GM21360 (cell line): ENCODE measurements at regions not wholly inside any gene's neighbourhood (a gene's known extent, or its start where the extent isn't known, plus 50 kb on each side); places are given as distances from the start of the nearest gene placed in this dataset.

ENCODE experiments used
- ATAC-seq: cut with Tn5 transposase; IDR thresholded peaks from one replicate; pipeline ENCODE4 v1.9.1; 2021; ENCODE audit warnings: mild to moderate bottlenecking, moderate library complexity; ENCODE audit not compliant: unreplicated experiment

DNA sequence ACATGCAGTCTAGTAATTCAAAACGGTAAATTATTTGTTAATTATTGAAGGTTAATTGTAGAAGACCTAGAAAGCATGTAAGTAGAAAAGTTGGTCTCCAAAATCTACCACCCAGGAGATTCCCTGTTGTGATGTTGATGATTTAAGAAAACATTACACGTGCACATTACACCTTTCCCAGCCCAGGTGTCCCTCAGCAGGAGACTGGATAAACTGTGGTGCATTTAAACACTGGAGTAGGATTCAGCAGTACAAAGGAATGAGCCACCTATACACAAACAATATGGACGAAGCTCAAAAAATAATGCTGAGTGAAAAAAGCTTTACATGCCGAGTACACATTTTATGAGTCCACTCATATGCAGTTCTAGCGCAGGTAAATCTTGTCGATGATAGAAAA, 109.0 kb upstream of the STARD3NL start:
- no peak for ATAC-seq

- no peak for ATAC-seq
These were observed 107.3 kb upstream of the STARD3NL start for GRCh38 chr7:38070718-38071117.

DNA sequence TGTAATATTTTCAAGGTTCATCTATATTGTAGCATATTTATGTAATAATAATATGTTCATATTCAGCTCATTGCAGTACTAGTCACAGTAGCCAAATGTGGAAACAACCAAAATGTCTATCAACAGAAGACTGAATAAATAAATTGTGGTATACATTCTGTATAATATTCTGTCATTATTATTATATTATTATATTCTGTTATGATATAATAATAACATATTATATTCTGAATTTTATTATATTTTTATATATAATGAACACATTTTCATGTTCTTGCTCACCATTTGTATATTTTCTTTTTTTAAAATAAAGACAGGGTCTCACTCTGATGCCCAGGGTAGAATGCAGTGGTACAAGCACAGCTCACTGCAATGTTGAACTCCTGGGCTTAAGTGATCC, 91.2 kb upstream of the STARD3NL start:
- ATAC-seq: no peak

DNA sequence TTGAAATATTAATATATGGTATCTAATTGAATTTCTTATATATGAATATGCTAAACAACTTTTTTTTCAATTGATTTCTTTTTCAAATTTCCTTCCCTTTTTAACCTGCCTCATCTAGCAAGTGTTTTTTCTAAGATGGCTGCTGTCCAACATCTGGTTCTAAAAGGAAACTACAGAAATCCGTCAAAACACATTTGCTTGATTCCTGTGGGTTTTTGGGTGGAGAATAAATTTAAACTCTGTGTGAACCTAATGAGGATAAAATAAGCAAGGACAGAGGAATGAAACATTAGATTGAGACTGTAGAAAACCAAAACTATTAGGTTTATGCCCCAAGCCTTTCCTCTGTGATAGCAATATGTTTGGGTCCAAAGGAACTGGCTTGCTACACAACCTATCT, 75.5 kb upstream of the STARD3NL start:
- ATAC-seq: no peak

DNA sequence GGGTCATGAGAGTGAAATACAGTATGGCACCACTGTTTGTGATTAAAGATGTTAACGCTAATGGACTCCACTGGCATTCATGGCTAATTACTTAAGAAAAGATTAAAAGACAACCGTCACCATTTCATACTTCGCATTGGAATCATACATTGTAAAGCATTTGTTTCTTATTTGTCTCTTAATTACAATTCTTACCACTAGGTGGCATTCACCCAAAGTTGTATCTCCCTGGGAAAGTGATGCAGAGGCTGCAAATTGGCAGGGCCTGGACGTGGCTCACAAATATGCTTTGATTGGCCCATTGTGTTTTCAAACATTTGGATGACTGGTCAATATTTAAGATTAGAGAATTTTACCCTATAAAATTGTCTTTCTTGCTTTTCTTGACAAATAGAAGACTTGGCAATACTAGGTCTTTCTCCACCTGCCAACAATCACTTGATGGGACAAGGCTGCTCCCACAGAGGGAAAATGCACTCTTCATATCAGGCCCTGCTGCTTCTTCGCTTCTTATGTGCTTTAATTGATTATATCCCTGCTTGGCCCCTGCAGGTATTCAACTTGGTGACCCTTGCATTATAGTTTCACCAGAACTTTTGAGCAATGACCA, 72.1 kb upstream of the STARD3NL start:
- ATAC-seq: no peak

DNA sequence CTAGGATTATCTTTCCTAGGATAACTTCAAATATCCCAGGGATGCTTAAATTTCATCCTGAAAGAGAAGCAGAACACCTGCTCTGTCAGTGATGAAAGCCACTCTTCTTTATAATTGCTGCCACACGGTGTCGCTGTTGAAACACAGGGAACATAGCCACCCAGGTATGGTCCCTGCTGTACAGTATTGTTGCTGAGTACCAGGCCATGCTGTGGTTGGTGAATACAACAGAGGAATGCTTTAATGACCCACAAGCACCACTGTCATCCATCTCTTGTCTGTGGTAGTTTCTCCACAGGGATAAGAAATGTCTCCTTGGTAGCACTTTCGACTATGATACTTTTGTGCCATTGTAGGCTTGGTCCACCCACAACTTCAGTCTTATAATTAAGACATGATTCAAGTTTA, 70.6 kb upstream of the STARD3NL start:
- ATAC-seq: peak; percentile 63

DNA sequence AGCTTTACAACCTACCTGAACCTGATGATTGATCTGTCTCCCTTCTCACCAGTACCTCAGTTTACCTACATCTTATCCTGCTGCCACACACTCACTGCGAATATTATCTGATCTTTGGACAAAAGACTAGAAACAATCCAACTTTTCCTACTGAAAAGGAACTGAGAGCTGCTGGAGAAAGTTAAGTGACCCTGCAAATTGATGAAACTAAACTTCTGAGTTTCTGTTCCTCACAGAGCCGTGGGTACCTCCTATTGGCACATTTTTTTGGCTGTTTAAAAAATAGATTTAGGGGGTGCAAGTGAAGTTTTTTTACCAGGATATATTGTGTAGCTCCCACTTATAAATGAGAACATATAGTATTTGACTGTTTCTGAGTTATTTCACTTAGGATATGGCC, 66.0 kb upstream of the STARD3NL start:
- ATAC-seq: no peak

DNA sequence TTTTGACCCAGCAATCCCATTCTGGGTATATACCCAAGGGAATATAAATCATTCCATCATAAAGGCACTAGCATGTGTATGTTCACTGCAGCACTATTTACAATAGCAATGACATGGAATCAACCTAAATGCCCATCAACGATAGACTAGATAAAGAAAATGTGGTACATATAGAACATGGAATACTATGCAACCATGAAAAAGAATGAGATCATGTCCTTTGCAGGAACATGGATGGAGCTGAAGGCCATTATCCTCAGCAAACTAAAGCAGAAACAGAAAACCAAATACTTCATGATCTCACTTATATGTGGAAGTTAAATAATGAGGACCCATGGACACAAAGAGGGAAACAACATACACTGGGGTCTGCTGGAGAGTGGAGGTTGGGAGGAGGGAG, 58.0 kb upstream of the STARD3NL start:
- no peak for ATAC-seq

GRCh38 chr7:38122501-38122900, 55.5 kb upstream of the STARD3NL start:
- ATAC-seq: no peak

- no peak for ATAC-seq
These were observed 54.6 kb upstream of the STARD3NL start for GRCh38 chr7:38123494-38123893.

- ATAC-seq: no peak
These were observed 50.5 kb upstream of the STARD3NL start for GRCh38 chr7:38127216-38128207.
